ENCODE measurements at regions not wholly inside any gene's neighbourhood (a gene's known extent, or its start where the extent isn't known, plus 50 kb on each side); places are given as distances from the start of the nearest gene placed in this dataset.

DNA sequence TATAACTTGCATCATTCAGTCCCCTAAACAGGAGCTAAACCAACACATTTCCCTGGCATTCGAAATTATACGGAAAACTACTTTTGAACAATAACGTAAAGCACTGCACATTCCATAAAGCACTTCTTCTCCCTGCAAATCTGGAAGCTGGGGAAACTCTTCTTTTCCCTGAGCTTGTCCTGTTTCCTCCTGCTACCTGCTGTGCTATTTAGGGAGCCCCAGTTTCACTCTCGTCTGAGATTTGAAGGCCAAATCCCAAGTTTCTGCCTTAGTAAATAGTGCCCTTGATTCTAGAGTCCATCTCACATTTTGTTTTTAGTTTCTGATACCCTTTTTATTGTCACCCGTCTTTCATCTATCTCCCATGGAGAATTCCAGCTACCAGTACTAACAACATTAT is 67.7 kb upstream of the OSR1 start:
- TF ChIP-seq, protein P1, sequence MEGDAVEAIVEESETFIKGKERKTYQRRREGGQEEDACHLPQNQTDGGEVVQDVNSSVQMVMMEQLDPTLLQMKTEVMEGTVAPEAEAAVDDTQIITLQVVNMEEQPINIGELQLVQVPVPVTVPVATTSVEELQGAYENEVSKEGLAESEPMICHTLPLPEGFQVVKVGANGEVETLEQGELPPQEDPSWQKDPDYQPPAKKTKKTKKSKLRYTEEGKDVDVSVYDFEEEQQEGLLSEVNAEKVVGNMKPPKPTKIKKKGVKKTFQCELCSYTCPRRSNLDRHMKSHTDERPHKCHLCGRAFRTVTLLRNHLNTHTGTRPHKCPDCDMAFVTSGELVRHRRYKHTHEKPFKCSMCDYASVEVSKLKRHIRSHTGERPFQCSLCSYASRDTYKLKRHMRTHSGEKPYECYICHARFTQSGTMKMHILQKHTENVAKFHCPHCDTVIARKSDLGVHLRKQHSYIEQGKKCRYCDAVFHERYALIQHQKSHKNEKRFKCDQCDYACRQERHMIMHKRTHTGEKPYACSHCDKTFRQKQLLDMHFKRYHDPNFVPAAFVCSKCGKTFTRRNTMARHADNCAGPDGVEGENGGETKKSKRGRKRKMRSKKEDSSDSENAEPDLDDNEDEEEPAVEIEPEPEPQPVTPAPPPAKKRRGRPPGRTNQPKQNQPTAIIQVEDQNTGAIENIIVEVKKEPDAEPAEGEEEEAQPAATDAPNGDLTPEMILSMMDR (IDR thresholded peaks at IDR 0.05; ENCODE audit: poor library complexity, severe bottlenecking): no peak
- H3K9me3 ChIP-seq (ENCODE audit: severe bottlenecking): no peaks in the 10 kb centered on the region
- peaks cover 3% of the 10 kb centered on the region for H3K4me1 ChIP-seq (ENCODE audit: insufficient read depth, poor library complexity, severe bottlenecking)
- no peak for DNase-seq (ENCODE audit: low spot score)
- ATAC-seq (ENCODE audit: low read depth): no peak
- no peak overlapping the region for H3K27ac ChIP-seq (ENCODE audit: poor library complexity, severe bottlenecking)
- no peaks in the 10 kb centered on the region for H3K36me3 ChIP-seq (ENCODE audit: low read depth)
- H3K27me3 ChIP-seq (ENCODE audit: insufficient read depth, poor library complexity, severe bottlenecking): no peaks in the 10 kb centered on the region
- no peak overlapping the region for H3K4me3 ChIP-seq (ENCODE audit: severe bottlenecking)

DNA sequence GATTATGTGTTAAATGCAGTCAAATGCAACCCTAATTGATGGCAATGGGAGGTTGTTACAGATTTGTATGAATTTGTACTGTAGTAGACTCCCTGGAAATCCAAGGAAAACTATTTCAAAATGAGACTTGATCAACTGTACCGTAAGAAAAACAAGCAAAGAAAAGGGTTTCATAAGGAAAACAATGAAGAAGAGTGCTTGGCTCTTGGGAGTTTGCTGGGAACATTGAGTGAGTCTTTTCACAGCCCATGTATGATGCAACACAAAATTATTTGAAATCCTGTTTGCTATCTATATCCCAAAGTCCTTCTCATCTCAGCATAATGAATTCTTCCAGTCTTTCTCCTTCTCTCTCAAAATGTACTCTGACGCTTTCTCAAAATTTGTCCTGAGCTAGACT is 67.0 kb upstream of the OSR1 start:
- Histone ChIP-seq H3K27ac (ENCODE audit: poor library complexity, severe bottlenecking) (no peak overlapping the region), H3K27me3 (ENCODE audit: insufficient read depth, poor library complexity, severe bottlenecking) (no peaks in the 10 kb centered on the region), H3K9me3 (ENCODE audit: severe bottlenecking) (no peaks in the 10 kb centered on the region), H3K4me1 (ENCODE audit: insufficient read depth, poor library complexity, severe bottlenecking) (peaks cover 3% of the 10 kb centered on the region), H3K36me3 (ENCODE audit: low read depth) (no peaks in the 10 kb centered on the region), H3K4me3 (ENCODE audit: severe bottlenecking) (no peak overlapping the region)
- TF ChIP-seq, protein P1 (IDR thresholded peaks at IDR 0.05; ENCODE audit: poor library complexity, severe bottlenecking): no peak
- DNase-seq (ENCODE audit: low spot score) (no peak), ATAC-seq (ENCODE audit: low read depth) (no peak)

DNA sequence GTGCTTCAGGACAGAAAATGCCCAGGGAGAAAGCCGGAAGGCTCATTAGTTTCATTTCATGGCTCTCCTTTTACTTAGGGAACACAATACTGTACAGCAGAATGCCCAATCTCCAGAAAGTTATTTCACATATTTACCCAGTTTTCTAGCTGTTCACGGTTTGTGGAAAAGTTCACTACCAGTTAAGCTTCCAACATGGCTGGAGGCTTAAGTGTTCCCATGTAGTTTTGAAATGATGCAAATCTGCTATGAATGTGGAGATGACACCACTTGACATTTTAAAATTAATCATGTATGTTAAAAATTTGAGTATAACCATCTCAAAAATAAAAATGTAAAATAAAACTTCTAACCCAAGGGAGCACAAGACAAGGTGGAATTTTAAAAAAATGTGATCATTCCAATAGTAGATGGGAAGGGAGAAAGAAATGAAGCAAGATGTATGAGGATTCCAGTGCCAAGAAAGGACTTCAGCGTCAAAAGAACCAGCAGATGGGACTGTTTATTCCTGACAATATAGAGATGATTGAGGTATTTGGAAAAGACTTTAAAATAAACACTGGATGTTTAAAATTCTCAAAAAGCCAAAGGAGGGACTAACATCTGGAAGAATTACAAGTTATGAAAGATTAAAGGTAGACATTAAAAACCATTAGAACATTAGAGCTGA is 60.9 kb upstream of the OSR1 start:
- DNase-seq (ENCODE audit: low spot score) (no peak), ATAC-seq (ENCODE audit: low read depth) (no peak)
- H3K4me3 ChIP-seq (ENCODE audit: severe bottlenecking): no peak overlapping the region
- TF ChIP-seq, protein P1 (IDR thresholded peaks at IDR 0.05; ENCODE audit: poor library complexity, severe bottlenecking): no peak
- no peak overlapping the region for H3K27ac ChIP-seq (ENCODE audit: poor library complexity, severe bottlenecking)
- H3K4me1 ChIP-seq (ENCODE audit: insufficient read depth, poor library complexity, severe bottlenecking): no peaks in the 10 kb centered on the region
- no peaks in the 10 kb centered on the region for H3K27me3 ChIP-seq (ENCODE audit: insufficient read depth, poor library complexity, severe bottlenecking)
- H3K36me3 ChIP-seq (ENCODE audit: low read depth): no peaks in the 10 kb centered on the region
- no peaks in the 10 kb centered on the region for H3K9me3 ChIP-seq (ENCODE audit: severe bottlenecking)

DNA sequence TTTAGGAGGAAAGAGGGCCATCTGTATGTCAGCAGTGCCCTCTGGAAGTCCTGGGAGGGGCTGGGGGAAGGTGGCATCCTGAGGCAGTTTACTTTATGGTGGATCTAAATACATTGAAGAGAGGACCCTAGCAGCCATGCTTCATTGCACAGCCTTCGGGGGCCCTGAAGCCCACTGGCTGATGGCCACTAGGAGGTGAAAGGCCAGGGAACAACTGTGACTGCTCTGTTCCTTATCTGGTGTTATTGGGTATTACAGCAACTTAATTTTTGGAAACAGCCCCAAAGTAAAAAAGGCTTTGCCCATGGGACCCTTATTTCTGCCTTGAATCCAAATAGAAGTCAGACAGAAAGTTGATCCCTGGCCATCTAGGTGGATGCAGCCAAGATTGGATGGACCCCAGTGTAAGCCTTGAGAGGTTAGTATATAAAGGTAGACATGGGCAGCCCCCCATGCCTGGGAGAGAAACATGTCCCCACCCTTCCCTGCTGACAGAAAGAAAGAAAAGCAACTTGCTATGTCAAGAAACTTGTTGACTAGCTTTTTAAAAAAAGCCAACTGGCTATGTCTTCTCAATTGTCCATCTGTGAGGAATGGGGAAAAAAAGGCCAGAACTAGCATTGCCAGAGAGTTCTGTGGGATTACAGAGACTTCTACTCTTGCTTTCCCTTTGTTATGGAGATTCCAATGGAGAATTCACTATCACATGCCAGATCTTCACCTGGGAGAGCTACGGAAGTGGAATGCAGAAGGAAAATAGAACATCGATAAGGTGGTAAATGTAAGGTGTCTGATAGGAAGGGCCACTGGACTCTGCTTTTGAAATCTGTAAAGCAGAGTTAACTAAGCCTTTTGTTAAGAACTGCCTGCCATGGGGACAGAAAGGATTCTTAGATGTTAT is 58.6 kb upstream of the OSR1 start:
- Histone ChIP-seq H3K27me3 (ENCODE audit: insufficient read depth, poor library complexity, severe bottlenecking) (no peaks in the 10 kb centered on the region), H3K36me3 (ENCODE audit: low read depth) (no peaks in the 10 kb centered on the region), H3K9me3 (ENCODE audit: severe bottlenecking) (no peaks in the 10 kb centered on the region), H3K27ac (ENCODE audit: poor library complexity, severe bottlenecking) (no peak overlapping the region), H3K4me3 (ENCODE audit: severe bottlenecking) (no peak overlapping the region), H3K4me1 (ENCODE audit: insufficient read depth, poor library complexity, severe bottlenecking) (no peaks in the 10 kb centered on the region)
- DNase-seq (ENCODE audit: low spot score) (no peak), ATAC-seq (ENCODE audit: low read depth) (no peak)
- TF ChIP-seq, protein P1 (IDR thresholded peaks at IDR 0.05; ENCODE audit: poor library complexity, severe bottlenecking): no peak

All from RWPE2 (cell line).